Globus pallidus (tissue), 1 donor: ENCODE measurements at regions not wholly inside any gene's neighbourhood (a gene's known extent, or its start where the extent isn't known, plus 50 kb on each side); places are given as distances from the start of the nearest gene placed in this dataset.

Experiments used
- DNase-seq: peaks from one replicate; pipeline ENCODE4 v3.0.0-alpha.2; 2015; ENCODE audit warnings: low spot score

DNA sequence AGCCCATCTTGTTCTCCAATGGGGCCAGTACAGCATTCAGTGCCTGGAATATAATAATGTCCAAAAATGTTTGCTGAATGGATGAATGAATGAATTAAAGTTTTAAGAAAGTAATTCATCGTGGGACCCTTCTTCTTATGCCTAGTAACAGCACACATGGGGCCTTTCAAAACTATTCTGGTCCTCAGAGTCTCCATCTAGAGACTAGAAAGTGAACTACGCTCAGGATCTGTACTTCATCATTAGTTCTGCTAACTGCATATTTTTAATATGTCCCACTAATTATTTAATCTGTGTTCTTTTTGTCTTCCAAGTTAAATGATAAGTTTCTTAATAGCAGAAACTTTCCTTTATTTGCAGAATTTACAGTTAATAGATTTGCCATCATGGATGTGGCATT is 172.5 kb downstream of the SMAD2 start:
- no peak for DNase-seq

DNA sequence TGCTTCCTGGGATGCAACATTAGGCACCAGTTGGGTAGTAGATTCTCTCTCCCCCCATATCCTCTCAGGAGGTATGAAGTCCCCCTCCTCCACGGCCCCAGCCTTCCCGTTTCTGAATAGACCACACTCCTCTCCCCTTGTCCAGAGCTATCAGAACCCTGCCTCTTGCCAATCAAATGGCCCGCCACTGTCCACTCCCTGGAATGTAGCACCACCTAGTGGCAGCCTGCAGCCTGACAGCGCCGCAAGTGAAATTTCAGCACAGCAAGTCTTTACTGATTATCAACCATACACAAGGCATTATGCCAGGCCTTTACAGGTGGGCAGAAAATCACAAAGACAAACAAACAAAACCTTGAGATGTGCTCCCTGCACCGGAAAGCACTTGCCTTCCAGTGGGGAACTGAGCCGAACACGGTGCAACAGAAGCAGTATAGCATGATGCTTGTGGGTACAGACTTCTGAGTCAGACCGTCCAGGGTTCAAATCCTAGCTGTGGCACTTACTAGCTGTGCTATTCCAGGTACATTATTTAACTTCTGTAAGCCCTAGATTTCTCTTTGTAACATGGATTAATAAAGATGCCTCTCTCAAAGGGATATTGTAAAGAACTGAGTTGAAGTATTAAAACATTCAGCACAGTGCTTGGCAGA is 174.0 kb downstream of the SMAD2 start:
- peak; percentile 45 for DNase-seq

DNA sequence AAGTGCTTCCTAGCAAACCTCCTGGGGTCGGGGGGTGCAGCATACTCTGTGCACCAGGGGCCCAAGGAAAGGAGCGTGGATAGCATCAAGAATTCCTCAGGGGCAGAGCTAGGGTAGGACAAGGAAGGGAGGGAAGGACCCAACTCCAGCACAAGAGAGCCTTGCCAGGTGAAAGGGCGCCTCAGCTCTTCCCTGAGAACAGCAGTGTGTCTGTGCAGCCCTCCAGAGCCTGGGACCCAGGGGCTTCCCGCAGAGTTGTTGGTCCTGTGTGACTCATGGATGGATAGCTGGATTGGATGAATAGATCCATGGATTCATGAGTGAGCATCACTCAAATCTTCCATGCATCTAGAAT is 175.4 kb downstream of the SMAD2 start:
- no peak for DNase-seq

DNA sequence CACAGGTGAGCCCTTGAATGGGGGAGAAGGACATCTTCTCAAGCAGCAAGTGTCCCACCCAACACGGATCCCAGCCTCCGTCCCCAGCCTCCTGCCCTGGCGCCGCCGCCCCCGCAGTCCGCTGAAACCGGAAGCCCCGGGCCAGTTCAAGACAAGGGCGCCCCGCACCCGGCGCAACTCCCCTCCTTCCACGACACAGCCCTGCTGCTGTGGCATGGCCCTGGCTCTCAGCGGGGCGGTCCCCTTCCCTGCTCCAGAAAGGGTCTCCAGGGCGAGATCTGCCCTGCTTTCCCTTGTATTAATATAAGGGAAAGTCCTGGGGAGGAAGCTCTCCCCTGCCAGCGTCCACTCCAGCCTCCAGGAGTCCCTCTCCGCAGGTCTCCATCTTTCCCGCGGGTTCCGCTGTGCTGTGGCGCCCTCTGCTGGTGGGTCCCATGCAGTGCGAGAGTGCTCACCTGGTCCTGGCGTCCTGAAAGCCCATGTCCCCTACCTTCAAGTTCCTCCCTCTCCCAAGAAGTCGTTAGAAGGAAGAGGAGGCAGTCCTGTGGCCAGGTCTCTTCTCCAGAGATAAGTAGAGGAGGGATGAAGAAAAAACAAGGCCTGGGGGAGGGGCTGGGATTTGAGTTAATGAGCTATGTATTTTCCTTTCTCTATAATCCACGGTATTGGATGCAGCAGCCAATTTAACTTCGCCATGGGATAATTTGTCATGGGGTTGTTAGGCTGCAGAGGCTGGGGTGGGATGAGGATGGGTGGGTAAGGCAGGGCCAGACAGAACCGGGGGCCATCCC is 176.0 kb downstream of the SMAD2 start:
- no peak for DNase-seq

DNA sequence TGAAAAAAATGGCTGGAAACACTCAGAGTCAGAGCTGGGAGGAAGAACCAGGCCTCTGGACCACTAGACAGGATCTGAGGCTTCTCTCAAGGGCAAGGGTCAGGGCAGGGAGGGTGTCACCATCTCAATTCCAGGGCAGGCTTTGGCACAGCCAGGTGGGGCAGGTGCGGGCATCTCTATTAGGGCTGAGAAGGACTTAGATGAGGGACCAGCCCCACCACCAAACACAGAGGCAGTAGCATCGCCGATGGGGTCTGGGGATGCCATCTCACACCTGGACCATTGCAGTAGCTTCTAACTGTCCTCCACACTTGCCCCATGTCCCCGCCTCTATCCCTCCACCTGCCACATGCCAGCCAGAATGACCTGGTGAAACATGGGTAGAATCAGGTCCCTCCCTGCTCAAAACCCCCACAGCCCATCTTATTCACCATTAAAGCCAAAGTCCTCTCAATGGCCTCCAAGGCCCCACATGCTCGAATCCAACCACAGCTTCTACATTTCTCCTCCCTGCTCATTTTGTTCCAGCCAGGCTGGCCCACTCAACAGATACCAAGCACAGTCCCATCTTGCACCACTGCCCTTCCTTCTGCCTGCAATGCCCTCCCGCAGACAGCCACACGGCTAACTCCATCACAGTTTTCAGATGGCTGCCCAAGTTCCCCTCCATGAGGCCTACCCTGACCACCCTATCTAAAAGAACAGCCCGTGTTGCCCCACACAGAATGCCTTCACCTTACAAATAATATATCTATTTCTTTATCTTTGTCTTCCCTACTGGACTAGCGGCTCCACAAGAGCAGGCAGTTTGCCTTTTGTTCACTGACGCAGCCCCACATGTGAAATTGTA is 177.4 kb downstream of the SMAD2 start:
- no peak for DNase-seq

DNA sequence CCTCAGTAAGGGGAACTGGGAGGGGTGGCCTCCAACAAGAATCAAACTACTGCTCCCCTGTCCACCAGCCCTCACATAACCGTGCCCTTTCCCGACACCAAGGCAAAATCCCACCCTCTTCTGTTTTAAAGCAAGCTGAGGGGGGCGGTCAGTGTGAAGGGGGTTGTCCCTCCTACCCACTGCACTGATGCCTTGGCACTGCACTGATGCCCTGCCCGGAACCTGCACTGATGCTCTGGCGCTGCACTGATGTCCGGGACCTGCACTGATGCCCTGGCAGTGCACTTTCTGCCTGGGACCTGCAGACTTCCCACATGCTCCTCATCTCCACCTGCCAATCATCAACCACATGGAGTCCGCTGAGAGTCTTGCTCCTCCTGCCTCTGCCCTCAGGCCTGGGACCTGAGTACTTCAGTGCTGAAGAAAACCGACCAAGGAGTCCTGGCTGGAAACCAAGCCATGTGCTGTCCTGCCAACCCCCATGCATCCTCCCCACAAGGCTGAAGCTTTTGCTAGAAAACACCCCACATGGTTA is 179.5 kb downstream of the SMAD2 start:
- DNase-seq: no peak

DNA sequence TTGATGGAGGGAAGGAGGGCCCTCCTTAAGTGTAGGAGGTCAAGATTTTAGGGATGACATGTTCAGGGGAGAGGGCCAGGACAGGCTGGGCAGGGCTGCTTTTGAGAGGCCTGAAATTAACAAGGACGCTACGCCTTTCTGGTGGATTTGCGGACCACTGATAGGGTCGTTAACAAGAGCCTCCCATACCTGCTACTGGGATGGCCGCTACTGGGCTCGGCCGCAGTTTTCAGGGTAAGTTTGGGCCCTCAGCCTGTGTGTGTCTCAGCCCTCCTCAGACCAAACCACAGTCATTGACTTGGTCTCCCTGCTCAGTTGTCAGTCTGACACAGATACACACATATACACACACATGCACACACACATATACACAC is 180.9 kb downstream of the SMAD2 start:
- no peak for DNase-seq

DNA sequence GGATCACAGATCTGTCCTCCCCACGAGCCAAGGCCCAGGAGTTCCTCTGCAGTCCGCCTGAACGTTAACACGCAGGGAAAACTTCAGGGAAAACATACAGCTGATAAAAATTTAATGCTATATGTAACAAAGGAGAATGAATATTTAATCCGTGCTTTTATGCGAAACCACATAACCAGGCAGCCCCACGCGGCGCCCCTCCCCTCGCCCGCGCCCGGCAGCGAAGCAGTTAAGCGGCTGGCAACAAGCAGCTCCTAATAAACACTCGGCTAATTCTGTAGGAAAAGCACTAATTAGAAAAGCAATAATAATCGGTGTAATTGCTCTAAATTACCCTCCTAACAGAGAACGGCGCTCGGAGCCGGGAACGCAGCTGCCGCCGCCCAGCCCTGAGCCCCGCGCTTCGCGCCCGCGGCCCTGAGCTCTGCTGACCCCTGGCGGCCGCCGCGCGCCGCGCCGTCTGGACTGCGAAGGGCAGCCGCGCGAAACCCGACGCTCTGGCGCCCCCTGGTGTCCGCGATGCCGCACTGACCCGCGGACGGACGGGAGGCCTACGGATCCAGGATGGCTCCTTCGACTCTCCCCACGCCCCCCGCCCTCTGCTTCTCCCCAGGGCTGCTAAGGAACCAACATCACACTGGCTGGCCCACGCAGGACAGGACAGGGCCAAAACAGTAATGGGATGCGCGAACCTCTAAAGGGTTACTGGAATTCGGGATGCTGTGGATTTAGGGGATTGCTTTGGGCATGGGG is 181.4 kb downstream of the SMAD2 start:
- DNase-seq: peak; percentile 60

DNA sequence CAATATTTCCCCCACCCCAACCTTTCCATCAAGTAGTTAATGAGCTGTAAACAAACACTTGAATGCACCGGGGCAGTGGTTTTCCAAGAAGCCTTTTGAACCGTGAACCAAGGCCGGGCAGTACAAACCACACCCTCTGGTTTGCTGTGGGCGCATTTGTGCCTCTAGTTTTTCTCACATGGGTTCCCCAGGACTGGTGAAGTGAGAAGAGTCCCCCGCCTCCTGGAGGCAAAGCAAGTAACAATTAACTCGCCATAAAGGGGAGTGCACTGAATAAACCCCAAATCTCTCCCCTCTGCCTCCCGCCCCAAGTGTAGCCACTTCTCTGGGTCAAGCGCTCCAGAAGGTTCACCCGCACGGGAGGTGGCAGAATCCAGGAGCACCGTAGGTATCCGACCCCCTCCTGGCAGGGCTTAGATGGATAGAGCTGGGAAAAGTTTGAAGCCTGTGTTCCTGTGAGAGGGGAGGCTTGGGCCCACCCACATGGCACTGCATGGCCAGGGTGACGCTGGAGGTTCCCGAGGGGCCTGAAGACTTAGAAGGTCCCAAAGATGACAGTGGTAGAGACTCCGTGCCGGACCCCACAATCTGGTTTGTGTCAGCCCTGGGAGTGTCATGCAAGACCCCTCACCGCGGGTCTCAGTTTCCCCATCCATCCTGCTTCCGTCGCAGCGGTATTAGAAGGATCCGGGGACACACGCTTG is 182.2 kb downstream of the SMAD2 start:
- no peak for DNase-seq

DNA sequence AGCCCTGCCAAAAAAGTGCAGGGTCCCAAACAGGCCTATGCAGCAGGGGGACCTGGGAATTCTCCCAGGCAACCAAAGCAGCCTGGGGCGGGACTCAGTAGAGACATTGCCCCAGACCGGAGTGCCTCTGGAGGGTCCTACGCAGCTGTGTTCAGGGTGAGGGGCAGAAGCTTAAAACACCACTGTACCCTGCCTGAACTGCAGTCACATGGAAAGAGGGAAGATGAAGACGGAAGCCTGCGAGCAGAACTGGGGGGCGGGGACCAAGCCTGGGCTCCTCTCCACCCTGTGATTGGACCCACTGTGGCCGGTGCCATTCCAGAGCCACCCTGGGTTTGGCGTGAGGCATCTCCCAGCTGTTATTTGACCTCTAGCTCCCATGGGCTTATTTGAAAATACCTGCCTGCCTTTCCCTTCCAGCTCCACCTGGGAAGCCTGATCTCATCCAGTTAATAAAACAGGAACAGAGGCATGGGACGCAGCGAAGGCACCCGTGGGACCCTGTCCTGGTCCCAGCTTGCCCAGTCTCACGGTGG is 183.1 kb downstream of the SMAD2 start:
- no peak for DNase-seq

DNA sequence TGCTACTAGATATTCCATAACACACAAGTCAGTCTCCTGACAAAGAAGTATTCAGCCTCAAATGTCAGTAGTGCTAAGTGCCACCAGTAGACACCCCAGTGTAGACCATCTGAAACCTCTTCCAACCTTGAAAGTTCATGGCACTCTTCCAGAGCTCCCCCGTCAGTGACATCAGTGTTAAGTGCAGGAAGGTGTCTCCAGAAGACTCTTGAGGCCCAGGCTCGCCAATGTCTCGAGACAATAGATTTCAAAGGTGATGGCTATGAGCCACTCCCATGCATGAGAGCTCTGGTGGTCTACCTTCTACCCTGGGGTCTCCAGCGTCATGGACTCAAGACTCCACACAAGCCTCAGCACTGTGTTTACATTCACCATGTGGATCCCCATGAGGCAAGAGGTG is 183.8 kb downstream of the SMAD2 start:
- no peak for DNase-seq

DNA sequence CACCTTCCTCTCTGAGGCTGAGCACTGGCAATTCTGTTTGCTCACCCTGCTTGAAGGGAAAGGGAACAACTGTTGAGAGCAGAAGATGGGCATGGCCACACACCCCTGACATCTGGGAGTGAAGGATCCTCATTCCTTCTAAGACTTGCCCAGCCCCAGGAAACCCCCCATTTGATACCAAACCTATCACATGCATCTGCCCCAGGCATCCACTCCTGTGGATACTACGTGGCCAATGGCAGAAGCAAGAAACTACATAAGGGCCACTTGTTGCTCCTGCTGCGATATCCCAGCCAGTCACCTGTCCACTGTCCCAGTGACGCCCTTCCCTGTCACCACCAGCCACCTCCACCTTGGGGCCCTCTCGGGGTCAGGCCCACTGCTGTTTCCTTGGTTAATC is 185.2 kb downstream of the SMAD2 start:
- DNase-seq: no peak

DNA sequence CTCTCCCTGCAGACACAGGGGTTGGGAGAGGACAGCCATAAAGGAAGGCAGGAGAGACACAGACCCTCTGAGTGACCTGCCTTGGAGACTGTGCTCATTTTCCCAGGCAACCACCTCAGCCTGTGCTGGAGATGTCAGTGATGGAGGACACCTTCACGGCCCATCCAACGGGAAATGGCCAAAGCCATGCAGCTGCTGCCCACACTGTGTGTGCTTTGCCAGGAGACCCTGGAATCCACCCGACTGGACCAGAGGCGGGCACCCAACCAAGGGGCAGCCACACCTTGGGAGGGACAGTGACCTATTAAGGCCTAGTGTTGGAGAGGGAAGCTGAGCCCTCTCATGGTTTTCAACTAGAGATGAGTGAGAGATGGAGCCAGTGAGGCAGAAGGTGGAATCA is 192.5 kb downstream of the SMAD2 start:
- DNase-seq: no peak

DNA sequence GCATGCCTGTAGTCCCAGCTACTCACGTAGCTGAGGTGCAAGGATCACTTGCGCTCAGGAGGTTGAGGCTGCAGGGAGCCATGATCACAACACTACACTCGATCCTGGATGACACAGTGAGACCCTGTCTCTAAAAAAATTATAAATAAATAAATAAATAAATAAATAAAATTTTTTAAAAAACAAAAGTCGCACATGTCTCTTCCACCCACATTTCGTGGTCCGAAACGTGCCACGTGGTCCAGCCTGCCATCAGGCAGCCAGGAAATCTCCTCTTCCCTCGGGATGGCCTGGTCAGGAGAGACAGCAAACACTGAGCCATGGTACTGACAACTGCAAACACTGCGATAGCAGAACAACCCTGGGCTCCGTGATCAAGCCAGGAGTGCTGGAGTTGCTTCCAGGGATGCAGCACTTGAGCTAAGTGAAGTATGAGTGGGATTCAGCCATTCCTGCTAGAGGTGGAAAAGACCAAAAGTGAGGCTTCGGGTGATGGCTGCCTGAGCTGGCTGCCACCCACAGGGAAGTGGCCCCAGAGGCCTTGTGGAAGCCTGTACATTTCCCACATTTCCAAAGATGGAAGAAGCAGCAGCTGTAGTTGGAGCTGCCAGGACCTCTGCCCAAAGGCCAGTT is 193.1 kb downstream of the SMAD2 start:
- DNase-seq: no peak

DNA sequence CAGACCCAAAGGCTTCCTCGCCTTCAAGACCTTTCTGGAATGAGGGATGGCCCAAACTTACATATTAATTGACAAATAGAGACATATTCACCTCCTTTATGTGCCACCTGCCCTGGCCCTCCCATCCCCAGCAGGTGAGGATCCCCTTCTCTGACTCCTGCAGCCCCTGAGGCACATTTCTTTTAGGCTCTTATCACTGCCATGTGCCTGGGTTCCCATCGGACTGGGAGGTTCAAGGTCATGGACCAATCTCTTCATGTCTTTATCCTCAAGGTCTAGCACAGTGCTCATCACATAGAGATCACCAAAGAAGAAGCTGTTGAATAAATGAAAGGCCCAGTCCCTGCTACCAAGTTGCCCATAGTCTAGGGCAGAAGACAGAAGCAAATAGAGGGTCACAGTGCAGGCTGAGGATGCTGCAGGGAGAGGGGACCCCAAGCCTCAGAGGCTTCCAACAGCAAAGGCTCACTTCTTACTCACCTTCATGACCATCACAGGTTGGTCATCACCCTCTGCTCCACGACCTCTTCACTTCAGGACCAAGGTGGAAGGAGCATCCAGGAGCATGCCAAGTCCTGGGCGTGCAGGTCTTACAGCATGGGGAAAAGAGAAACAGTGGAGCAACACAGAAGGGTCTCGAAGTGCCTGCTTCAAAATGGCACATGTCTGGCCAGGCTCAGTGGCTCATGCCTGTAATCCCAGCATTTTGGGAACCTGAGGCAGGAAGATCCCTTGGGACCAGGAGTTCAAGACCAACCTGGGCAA is 193.9 kb downstream of the SMAD2 start:
- no peak for DNase-seq

DNA sequence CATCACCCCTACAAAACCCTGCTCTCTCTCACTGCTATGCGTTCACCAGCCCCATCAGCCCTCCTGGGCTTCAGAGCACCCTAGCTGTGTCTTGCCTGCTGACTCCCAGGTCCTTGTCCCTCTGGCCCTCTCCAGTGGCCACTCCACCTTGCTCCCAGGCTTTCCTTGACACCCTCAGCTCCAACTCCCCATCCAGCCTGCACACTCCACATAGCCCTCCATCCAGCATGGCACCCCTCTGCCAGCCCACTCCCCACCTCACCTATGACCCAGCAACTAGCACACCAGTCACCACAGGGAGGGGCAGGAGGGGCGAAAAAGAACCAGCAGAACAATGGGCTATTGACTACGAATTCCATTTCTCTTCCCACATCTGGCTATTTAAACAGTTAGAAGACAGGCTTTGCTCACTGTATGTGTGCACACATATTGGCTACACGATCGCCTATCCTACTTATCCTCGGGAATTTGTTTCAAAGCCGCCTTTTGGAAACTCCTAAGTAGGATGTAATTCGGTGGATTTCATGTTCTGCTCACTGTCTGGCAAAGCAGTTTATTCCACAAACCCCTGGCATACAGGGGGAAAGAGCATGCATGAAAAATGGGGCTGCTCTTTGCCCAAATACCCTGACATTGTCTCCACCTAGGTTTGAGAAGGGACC is 195.3 kb downstream of the SMAD2 start:
- DNase-seq: no peak

DNA sequence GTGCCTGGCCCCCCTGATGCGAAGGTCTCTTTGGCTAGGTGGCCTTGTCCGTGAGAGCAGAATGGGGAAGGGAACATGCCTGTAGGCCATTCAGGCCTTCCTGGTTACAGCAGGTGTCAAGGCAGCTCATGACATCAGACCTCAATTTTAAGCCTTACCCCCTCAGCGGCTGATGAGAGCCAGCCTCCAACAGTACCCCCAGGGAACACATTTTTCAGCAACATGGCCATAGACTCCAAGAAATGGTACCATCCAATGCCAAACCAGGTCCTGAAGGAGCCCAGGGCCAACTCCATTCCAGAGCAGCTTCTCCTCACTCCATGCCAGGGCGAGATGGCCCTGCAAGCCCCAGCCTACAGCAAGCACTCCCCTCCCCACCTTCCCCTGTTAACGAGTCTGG is 199.2 kb downstream of the SMAD2 start:
- DNase-seq: no peak

DNA sequence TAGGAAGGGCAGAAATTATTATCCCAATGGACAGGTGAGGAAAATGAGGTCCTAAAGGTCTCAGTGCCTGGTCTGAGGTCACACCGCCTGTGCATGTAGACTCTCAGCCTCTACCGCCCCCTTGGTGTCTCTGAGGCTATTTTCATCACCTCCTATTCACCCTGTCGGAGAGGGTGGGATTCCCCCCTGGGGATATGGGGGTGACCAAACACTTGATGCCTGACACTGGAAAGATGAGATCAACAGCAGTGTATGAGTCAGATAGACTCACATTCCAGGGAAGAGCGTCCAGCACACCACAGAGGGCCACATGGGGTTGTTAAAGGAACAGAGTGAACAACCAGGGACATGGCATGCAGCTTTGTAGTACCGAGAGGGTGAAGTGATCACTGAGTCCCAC is 199.7 kb downstream of the SMAD2 start:
- DNase-seq: no peak

DNA sequence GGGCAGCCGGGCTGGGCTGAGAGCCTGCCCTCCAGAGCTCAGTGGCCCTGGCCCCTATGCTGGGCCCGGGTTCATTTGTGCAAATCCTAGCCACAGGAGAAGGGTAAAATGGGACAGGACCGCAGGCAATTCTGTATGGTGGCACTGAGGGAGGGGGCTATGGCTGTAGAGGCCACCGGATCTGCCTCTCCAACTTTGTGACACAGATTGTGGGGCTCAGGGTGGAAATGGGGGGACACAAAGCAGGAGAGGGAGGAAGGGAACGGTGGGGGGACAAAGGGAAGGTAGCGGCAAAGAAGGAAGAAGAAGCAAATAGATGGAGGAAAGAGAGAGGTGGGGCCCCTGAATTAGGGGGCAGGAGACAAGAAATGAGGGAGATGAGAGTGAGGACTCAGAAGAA is 201.1 kb downstream of the SMAD2 start:
- no peak for DNase-seq
